ENCODE measurements at regions not wholly inside any gene's neighbourhood (a gene's known extent, or its start where the extent isn't known, plus 50 kb on each side); places are given as distances from the start of the nearest gene placed in this dataset.

- TF ChIP-seq, protein P1, sequence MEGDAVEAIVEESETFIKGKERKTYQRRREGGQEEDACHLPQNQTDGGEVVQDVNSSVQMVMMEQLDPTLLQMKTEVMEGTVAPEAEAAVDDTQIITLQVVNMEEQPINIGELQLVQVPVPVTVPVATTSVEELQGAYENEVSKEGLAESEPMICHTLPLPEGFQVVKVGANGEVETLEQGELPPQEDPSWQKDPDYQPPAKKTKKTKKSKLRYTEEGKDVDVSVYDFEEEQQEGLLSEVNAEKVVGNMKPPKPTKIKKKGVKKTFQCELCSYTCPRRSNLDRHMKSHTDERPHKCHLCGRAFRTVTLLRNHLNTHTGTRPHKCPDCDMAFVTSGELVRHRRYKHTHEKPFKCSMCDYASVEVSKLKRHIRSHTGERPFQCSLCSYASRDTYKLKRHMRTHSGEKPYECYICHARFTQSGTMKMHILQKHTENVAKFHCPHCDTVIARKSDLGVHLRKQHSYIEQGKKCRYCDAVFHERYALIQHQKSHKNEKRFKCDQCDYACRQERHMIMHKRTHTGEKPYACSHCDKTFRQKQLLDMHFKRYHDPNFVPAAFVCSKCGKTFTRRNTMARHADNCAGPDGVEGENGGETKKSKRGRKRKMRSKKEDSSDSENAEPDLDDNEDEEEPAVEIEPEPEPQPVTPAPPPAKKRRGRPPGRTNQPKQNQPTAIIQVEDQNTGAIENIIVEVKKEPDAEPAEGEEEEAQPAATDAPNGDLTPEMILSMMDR (IDR thresholded peaks at IDR 0.05), result no peak
- no peak for TF ChIP-seq POLR2A (IDR thresholded peaks at IDR 0.05)
These were observed 87.8 kb upstream of the SLC30A5 start for GRCh38 chr5:69006030-69006429.
